HG03103 (cell line): ENCODE measurements at regions not wholly inside any gene's neighbourhood (a gene's known extent, or its start where the extent isn't known, plus 50 kb on each side); places are given as distances from the start of the nearest gene placed in this dataset.
"Not testable (repeated sequence)": the region's sequence is repeated elsewhere in the genome, so short reads cannot be mapped to it uniquely, and the experiment has no call there.

Source experiments
- ATAC-seq: cut with Tn5 transposase; IDR thresholded peaks from one replicate; pipeline ENCODE4 v1.9.1; 2021; ENCODE audit warnings: low read depth; ENCODE audit not compliant: unreplicated experiment

DNA sequence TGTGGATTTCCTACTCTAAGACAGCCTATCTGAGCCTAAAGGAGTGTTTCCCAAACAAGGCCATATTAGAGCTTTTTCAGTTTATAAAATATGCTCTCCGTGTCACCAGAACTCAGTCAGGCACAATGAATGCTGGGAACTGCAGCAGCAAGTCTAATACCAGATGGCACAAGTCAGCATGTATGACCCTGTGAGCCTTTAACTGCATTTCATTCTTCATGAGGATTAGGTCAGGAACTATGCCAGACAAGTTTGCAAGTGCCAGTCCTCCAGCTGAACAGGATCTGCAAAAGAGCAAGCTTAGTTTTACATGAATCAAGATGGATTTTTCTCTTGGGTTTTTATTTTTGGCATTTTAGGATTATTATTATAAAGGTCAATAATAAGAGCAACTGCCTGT is 66.7 kb upstream of the SAMD5 start:
- no peak for ATAC-seq

DNA sequence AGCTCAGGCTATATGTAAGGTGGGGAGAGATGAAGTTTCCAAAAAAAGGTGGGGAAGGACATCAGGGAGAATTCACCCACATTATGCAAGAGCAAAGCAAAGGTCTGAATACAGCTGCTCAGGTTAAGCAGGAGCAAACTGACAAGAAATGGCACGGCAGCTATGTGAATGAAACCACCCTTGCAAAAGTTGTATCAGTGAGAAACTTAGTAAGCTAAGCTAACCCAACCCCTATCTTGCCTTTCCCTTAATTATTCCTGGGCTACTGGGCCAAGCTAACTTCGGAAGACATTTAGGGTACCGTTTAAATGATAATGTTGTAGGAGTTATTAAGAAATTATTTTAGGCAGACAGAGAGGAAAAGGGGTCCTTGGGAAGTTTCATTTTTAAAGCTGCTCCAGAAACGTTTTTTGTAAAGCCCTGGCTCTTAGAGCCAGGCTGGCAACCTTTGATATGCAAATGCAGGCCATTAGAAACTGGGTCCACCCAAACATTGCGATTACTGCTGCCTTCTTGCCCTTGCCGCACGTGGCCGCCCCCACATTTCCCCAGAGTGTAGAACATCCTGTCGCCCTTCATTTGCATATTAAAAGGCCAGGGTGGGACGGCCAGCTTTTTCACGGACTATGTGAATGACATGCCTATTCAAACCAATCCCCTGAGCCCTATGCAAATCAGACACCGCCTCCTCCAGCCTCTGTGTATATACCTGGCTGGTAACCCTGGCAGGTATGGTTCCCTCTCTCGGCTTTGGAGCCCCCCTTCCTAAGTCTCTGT is 60.5 kb upstream of the SAMD5 start:
- peak; percentile 82 for ATAC-seq

DNA sequence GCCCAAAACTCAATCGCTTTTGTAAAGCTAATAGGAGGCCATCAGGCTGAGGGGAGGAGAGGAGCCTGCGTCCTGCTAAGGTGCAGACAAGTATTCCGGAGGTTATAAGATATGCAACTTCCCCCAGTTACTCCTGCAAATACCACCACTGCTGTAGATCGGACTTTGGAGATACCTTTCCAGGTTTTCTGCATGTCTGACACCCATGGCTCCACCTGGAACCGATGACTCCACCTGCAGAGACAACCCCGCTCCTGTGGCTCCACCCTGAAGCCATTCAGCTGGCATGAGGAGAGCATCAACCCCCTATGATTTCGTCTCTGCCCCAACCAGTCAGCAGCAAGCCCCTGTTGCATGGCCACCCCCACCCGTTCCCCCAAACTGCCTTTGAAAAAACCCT is 59.7 kb upstream of the SAMD5 start:
- ATAC-seq, result no peak

DNA sequence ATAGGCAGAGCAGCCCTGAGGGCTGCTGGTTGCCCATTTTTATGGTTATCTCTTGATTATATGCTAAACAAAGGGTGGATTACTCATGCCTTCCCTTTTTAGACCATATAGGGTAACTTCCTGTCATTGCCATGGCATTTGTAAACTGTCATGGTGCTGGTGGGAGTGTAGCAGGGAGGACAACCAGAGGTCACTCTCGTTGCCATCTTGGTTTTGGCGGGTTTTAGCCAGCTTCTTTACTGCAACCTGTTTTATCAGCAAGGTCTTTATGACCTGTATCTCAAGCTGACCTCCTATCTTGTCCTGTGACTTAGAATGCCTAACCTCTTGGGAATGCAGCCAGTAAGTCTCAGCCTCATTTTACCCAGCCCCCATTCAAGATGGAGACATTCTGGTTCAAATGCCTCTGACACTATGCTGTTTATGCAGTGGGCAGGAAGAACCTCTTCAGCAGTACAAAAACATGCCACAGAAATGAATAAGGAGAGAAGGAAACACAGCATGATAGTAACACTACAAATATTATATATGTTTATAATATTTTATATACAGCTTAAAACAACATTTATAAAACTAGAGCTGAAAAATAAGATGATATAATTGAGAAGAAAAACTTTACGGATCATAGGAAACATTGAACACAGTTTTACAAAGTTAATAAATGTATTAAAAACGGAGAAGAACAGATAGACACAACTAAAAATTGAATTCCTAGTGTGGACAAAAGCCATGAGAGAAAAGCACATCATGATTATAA is 58.9 kb upstream of the SAMD5 start:
- ATAC-seq, result no peak

- no peak for ATAC-seq
Measured at GRCh38 chr6:147453361-147453760, 55.1 kb upstream of the SAMD5 start.

- not testable (repeated sequence) for ATAC-seq
Measured at GRCh38 chr6:147454862-147455261, 53.6 kb upstream of the SAMD5 start.
